ENCODE measurements at regions not wholly inside any gene's neighbourhood (a gene's known extent, or its start where the extent isn't known, plus 50 kb on each side); places are given as distances from the start of the nearest gene placed in this dataset.

- no peak overlapping the region for H3K4me3 ChIP-seq (ENCODE audit: low read depth, low read length)
- no peak for TF ChIP-seq CTCF (IDR thresholded peaks at IDR 0.05; ENCODE audit: low read depth, low read length)
These were observed 100.6 kb upstream of the RUNX1 start for GRCh38 chr21:35149698-35150097.

- TF ChIP-seq CTCF (IDR thresholded peaks at IDR 0.05; ENCODE audit: low read depth, low read length) = no peak
- no peak overlapping the region for H3K4me3 ChIP-seq (ENCODE audit: low read depth, low read length)
These were observed 98.3 kb upstream of the RUNX1 start for GRCh38 chr21:35147439-35147838.

GRCh38 chr21:35145626-35146233 lies 96.6 kb upstream of the RUNX1 start:
- TF ChIP-seq CTCF (IDR thresholded peaks at IDR 0.05; ENCODE audit: low read depth, low read length) = no peak
- H3K4me3 ChIP-seq (ENCODE audit: low read depth, low read length) = no peak overlapping the region

GRCh38 chr21:35144978-35145377 lies 95.9 kb upstream of the RUNX1 start:
- TF ChIP-seq CTCF (IDR thresholded peaks at IDR 0.05; ENCODE audit: low read depth, low read length) = no peak
- H3K4me3 ChIP-seq (ENCODE audit: low read depth, low read length) = no peak overlapping the region

GRCh38 chr21:35142036-35142815 lies 93.1 kb upstream of the RUNX1 start:
- no peak overlapping the region for H3K4me3 ChIP-seq (ENCODE audit: low read depth, low read length)
- no peak for TF ChIP-seq CTCF (IDR thresholded peaks at IDR 0.05; ENCODE audit: low read depth, low read length)

- H3K4me3 ChIP-seq (ENCODE audit: low read depth, low read length) = no peak overlapping the region
These were observed 90.2 kb upstream of the RUNX1 start for GRCh38 chr21:35139382-35139715.

More at GRCh38 chr21:35139382-35139715, 90.2 kb upstream of the RUNX1 start:
- no peak for TF ChIP-seq CTCF (IDR thresholded peaks at IDR 0.05; ENCODE audit: low read depth, low read length)
